ENCODE measurements at regions not wholly inside any gene's neighbourhood (a gene's known extent, or its start where the extent isn't known, plus 50 kb on each side); places are given as distances from the start of the nearest gene placed in this dataset.
A peak's percentile ranks its signal among the peaks of the same experiment; 100 is the strongest.

GRCh38 chr6:11427723-11428245 is 109.8 kb upstream of the TMEM170B start:
- Histone ChIP-seq H3K79me2 (ENCODE audit: insufficient read depth, low read length) (no peaks in the 10 kb centered on the region), H4K20me1 (ENCODE audit: insufficient read depth, low read length) (no peaks in the 10 kb centered on the region), H2AFZ (ENCODE audit: low read length) (no peak overlapping the region), H3K4me2 (ENCODE audit: low read depth, low read length) (peak overlapping the region; percentile 52), H3K9me3 (ENCODE audit: low read length) (no peaks in the 10 kb centered on the region), H3K9ac (ENCODE audit: insufficient read depth, low read depth, low read length) (peak overlapping the region; percentile 59), H3K4me1 (ENCODE audit: insufficient read depth, low read length) (peaks cover 98% of the 10 kb centered on the region), H3K4me3 (replicated peaks in 1 of 3; ENCODE audit: insufficient read depth in 1 of 3, low read depth in 2 of 3, low read length in 3 of 3) (peak overlapping the region in 1 of 3 experiments; percentile 18; a peak in 1 of 6 replicates), H3K27me3 (ENCODE audit: control insufficient read depth in 1 of 2, insufficient read depth in 2 of 2, low read length in 2 of 2) (no peaks in the 10 kb centered on the region), H3K27ac (ENCODE audit: extremely low read length, insufficient read depth, low read length) (peak overlapping the region; percentile 71), H3K36me3 (replicated peaks in 1 of 2; ENCODE audit: control insufficient read depth in 1 of 2, insufficient read depth in 2 of 2, low read length in 2 of 2) (no peaks in the 10 kb centered on the region)
- no peak for FAIRE-seq
- no TSS peak for BruUV-seq (replicated peaks)
- intact Hi-C loops (cut with micrococcal nuclease; ENCODE audit: unreplicated experiment), result no loop called here
- 53% methylated on average over 10 of the region's 10 CpGs for WGBS (ENCODE audit: low lambda C conversion rate)
- DNase-seq (ENCODE audit: low spot score), result peak; percentile 55
- in situ Hi-C loops (cut with HindIII; ENCODE audit: extremely low pct_ligation_motif_present, low pct_unique_long_range_greater_than_20kb), result no loop called here
- ChIA-PET CTCF (ENCODE audit: low intra/inter-chr PET ratio, low total read pairs) (no interaction called here), POLR2A (interaction anchor here (1.6 to 2.2 kb wide), 2 partner anchors 60 to 195 kb away, joined by 8 to 10 read pairs; partner anchors contain the start of gene NEDD9)
- peak; percentile 18 for ATAC-seq
- TF ChIP-seq ARNT2 (CRISPR knock-in tag; IDR thresholded peaks at IDR 0.05; ENCODE audit: low read depth), result no peak
- TF ChIP-seq ZNF83 (CRISPR knock-in tag; IDR thresholded peaks at IDR 0.05; ENCODE audit: borderline replicate concordance), result no peak
- TF ChIP-seq SP2 (CRISPR knock-in tag; IDR thresholded peaks at IDR 0.05), result no peak
- TF ChIP-seq ZNF773 (CRISPR knock-in tag; IDR thresholded peaks at IDR 0.05; ENCODE audit: borderline replicate concordance), result no peak
- TF ChIP-seq ZMAT3 (CRISPR knock-in tag; conservative IDR thresholded peaks at IDR 0.05), result peak; percentile 24; the same call in 1 of the 2 replicates
- no peak for TF ChIP-seq PAF1 (CRISPR knock-in tag; IDR thresholded peaks at IDR 0.05)
- peak in 1 of 2 experiments; percentile 47; a peak in 1 of 4 replicates for TF ChIP-seq EP300 (IDR thresholded peaks at IDR 0.05; ENCODE audit: low read depth in 2 of 2, low read length in 2 of 2)
- TF ChIP-seq EP300 (CRISPR knock-in tag; IDR thresholded peaks at IDR 0.05; ENCODE audit: borderline replicate concordance), result no peak; the same call in 1 of the 2 replicates
- peak; percentile 26 for TF ChIP-seq SOX5 (CRISPR knock-in tag; IDR thresholded peaks at IDR 0.05; ENCODE audit: borderline replicate concordance)
- TF ChIP-seq KAT8 (CRISPR knock-in tag; IDR thresholded peaks at IDR 0.05), result no peak
- TF ChIP-seq ZNF777 (CRISPR knock-in tag; IDR thresholded peaks at IDR 0.05), result no peak
- peak; percentile 31; the same call in 1 of the 2 replicates for TF ChIP-seq ETV5 (CRISPR knock-in tag; IDR thresholded peaks at IDR 0.05; ENCODE audit: borderline replicate concordance)
- 0 out of 2 replicates have a peak, but pooled peaks have one; percentile 10 for TF ChIP-seq ZNF414 (CRISPR knock-in tag; IDR thresholded peaks at IDR 0.05)
- TF ChIP-seq DDIT3 (CRISPR knock-in tag; IDR thresholded peaks at IDR 0.05), result no peak
- TF ChIP-seq KLF11 (CRISPR knock-in tag; IDR thresholded peaks at IDR 0.05), result no peak
- TF ChIP-seq HMGA1 (CRISPR knock-in tag; conservative IDR thresholded peaks at IDR 0.05), result no peak
- TF ChIP-seq ZNF687 (CRISPR knock-in tag; IDR thresholded peaks at IDR 0.05), result peak; percentile 68
- no peak for TF ChIP-seq FOXP1 (IDR thresholded peaks at IDR 0.05)
- TF ChIP-seq FOXP1 (CRISPR knock-in tag; IDR thresholded peaks at IDR 0.05), result 0 out of 2 replicates have a peak, but pooled peaks have one; percentile 26
- TF ChIP-seq ZNF460 (CRISPR knock-in tag; IDR thresholded peaks at IDR 0.05; ENCODE audit: borderline replicate concordance), result no peak
- no peak for TF ChIP-seq SRY (CRISPR knock-in tag; IDR thresholded peaks at IDR 0.05)

Measured in HepG2 (cell line).